Panc1 (cell line): ENCODE measurements at regions not wholly inside any gene's neighbourhood (a gene's known extent, or its start where the extent isn't known, plus 50 kb on each side); places are given as distances from the start of the nearest gene placed in this dataset.

Experiments
- ATAC-seq: fragments of 200-7000 bp; cut with Tn5 transposase; 2 replicates; pipeline ENCODE4 v1.9.1; 2020; ENCODE audit warnings: mild to moderate bottlenecking, moderate library complexity
- BruUV-seq: library from RNA; stranded (reverse); fragments of 400-500 nt; replicated peaks from 2 replicates; lab custom pipeline; 2021; lab: Mats Ljungman, UMichigan
- CTCF ChIA-PET: fragments of 300-600 bp; sonication (Branson Sonifier 250); formaldehyde crosslinking; loops from one replicate; lab custom pipeline; 2022; ENCODE audit warnings: antibody characterized with exemption; lab: Charles Lee
- POLR2A ChIA-PET: fragments of 300-600 bp; sonication (Branson Sonifier 250); formaldehyde crosslinking; loops from one replicate; lab custom pipeline; 2022; ENCODE audit warnings: antibody characterized with exemption; lab: Charles Lee
- DNase-seq: peaks from one replicate; pipeline ENCODE4 v3.0.0-alpha.2; 2010; ENCODE audit warnings: low read depth, low spot score
- H3K27ac ChIP-seq: 2 replicates; pipeline ENCODE4 v1.5.1; 2011; ENCODE audit warnings: mild to moderate bottlenecking, low read length, inconsistent platforms
- H3K27me3 ChIP-seq: fragments of 200-500 bp; sonication (Bioruptor generic); 2 replicates; pipeline ENCODE4 v1.6.0; 2014; ENCODE audit warnings: low read length, inconsistent platforms; ENCODE audit not compliant: control insufficient read depth, insufficient read depth
- H3K36me3 ChIP-seq: fragments of 200-500 bp; sonication (Bioruptor generic); 2 replicates; pipeline ENCODE4 v1.5.1; 2014; ENCODE audit warnings: inconsistent platforms, mild to moderate bottlenecking, low read length, moderate library complexity; ENCODE audit not compliant: control insufficient read depth, insufficient read depth
- H3K4me1 ChIP-seq: 2 replicates; pipeline ENCODE4 v1.5.1; 2011; ENCODE audit warnings: inconsistent platforms, mild to moderate bottlenecking, low read length, moderate library complexity; ENCODE audit not compliant: control insufficient read depth, insufficient read depth
- H3K4me3 ChIP-seq, 2 experiments: 2 replicates each; pipeline ENCODE4 v1.5.1; 2011 to 2012; ENCODE audit warnings: low read depth in 2 of 2, low read length in 2 of 2, mild to moderate bottlenecking in 2 of 2, inconsistent platforms in 1 of 2, moderate library complexity in 1 of 2
- H3K9me3 ChIP-seq: fragments of 200-500 bp; sonication (Bioruptor generic); 2 replicates; pipeline ENCODE4 v1.5.1; 2014; ENCODE audit warnings: low read depth, mild to moderate bottlenecking, inconsistent platforms, low read length, moderate library complexity; ENCODE audit not compliant: control insufficient read depth, insufficient read depth
- CTCF ChIP-seq: fragments of 450-650 bp; IDR thresholded peaks from 2 replicates; pipeline ENCODE4 v1.5.1; 2017; ENCODE audit warnings: mild to moderate bottlenecking
- POLR2AphosphoS5 ChIP-seq: IDR thresholded peaks from 2 replicates; pipeline ENCODE4 v1.6.1; 2012; ENCODE audit warnings: mild to moderate bottlenecking, low read depth, low read length, moderate library complexity
- REST ChIP-seq, 2 experiments: IDR thresholded peaks; 2 replicates each; pipeline ENCODE4 v1.6.1; 2011 to 2012; ENCODE audit warnings: low read depth in 2 of 2, control low read depth in 1 of 2, low read length in 1 of 2, mild to moderate bottlenecking in 1 of 2, moderate library complexity in 1 of 2; ENCODE audit not compliant: insufficient read depth in 1 of 2
- SIN3A ChIP-seq: IDR thresholded peaks from 2 replicates; pipeline ENCODE4 v1.6.1; 2012; ENCODE audit warnings: low read depth, mild to moderate bottlenecking, low read length, moderate library complexity, borderline replicate concordance; ENCODE audit not compliant: insufficient read depth
- TCF7L2 ChIP-seq: IDR thresholded peaks from 2 replicates; pipeline ENCODE4 v1.6.1; 2011; ENCODE audit warnings: mild to moderate bottlenecking, low read depth, low read length, inconsistent platforms
- in situ Hi-C: cut with HindIII; loops from 2 replicates; pipeline ENCODE4 v1.10.0; 2016; ENCODE audit warnings: low sequenced_read_pairs, low pct_unique_long_range_greater_than_20kb
- intact Hi-C: fragments of 100-400 bp; cut with micrococcal nuclease; formaldehyde crosslinking; loops from one replicate; pipeline ENCODE4 v1.10.0; 2022; ENCODE audit not compliant: unreplicated experiment

GRCh38 chr7:24409431-24410024, 125.5 kb downstream of the NPY start:
- ATAC-seq (no peak), DNase-seq (no peak)
- H3K9me3 ChIP-seq: no peaks in the 10 kb centered on the region
- no TSS peak for BruUV-seq
- TF ChIP-seq TCF7L2 (no peak), SIN3A (no peak), REST (IDR thresholded peaks at IDR 0.05; ENCODE audit: insufficient read depth in 1 of 2, low read depth in 2 of 2, low read length in 1 of 2) (no peak), POLR2AphosphoS5 (no peak), CTCF (no peak)
- ChIA-PET POLR2A (no interaction called here), CTCF (no interaction called here)
- in situ Hi-C loops (no loop called here), intact Hi-C loops (loop anchor here (5.0 to 10.0 kb wide), 2 partner anchors 165 to 258 kb away; partner anchors contain the start of gene PALS2)
- no peaks in the 10 kb centered on the region for H3K36me3 ChIP-seq
- H3K4me3 ChIP-seq: no peak overlapping the region
- H3K4me1 ChIP-seq: no peaks in the 10 kb centered on the region
- no peak overlapping the region for H3K27ac ChIP-seq
- H3K27me3 ChIP-seq: peaks cover 7% of the 10 kb centered on the region; the same call in 1 of the 2 replicates

- no peak overlapping the region for H3K4me3 ChIP-seq
- ChIA-PET POLR2A (no interaction called here), CTCF (no interaction called here)
- H3K4me1 ChIP-seq: no peaks in the 10 kb centered on the region
- no peaks in the 10 kb centered on the region for H3K9me3 ChIP-seq
- H3K27ac ChIP-seq: no peak overlapping the region
- TF ChIP-seq REST (IDR thresholded peaks at IDR 0.05; ENCODE audit: insufficient read depth in 1 of 2, low read depth in 2 of 2, low read length in 1 of 2): no peak
- TF ChIP-seq SIN3A: no peak
- no peak for TF ChIP-seq POLR2AphosphoS5
- TF ChIP-seq CTCF: no peak
- intact Hi-C loops: no loop called here
- H3K27me3 ChIP-seq: peaks cover 3% of the 10 kb centered on the region; the same call in 1 of the 2 replicates
- no TSS peak for BruUV-seq
- in situ Hi-C loops: no loop called here
- DNase-seq (no peak), ATAC-seq (no peak)
- no peaks in the 10 kb centered on the region for H3K36me3 ChIP-seq
These were observed 127.2 kb downstream of the NPY start for GRCh38 chr7:24411226-24411625.
